ENCODE measurements at regions not wholly inside any gene's neighbourhood (a gene's known extent, or its start where the extent isn't known, plus 50 kb on each side); places are given as distances from the start of the nearest gene placed in this dataset.

GRCh38 chr1:208807446-208808127, 563.4 kb upstream of the PLXNA2 start:
- no peak for DNase-seq

- no peak for DNase-seq
These were observed 564.1 kb upstream of the PLXNA2 start for GRCh38 chr1:208808301-208808700.

- no peak for DNase-seq
These were observed 565.7 kb upstream of the PLXNA2 start for GRCh38 chr1:208809876-208810275.

- no peak for DNase-seq
These were observed 574.7 kb upstream of the PLXNA2 start for GRCh38 chr1:208818770-208819445.

- DNase-seq = no peak
These were observed 576.5 kb upstream of the PLXNA2 start for GRCh38 chr1:208820580-208821212.

GRCh38 chr1:208821939-208822338, 577.8 kb upstream of the PLXNA2 start:
- DNase-seq = no peak

GRCh38 chr1:208825300-208825699, 581.1 kb upstream of the PLXNA2 start:
- DNase-seq = no peak

GRCh38 chr1:208829595-208829994, 585.4 kb upstream of the PLXNA2 start:
- DNase-seq = no peak

GRCh38 chr1:208834381-208835096, 590.4 kb upstream of the PLXNA2 start:
- DNase-seq = no peak

- DNase-seq = no peak
These were observed 590.9 kb upstream of the PLXNA2 start for GRCh38 chr1:208835097-208835463.

GRCh38 chr1:208835781-208836180, 591.6 kb upstream of the PLXNA2 start:
- DNase-seq = no peak

GRCh38 chr1:208837242-208837641, 593.1 kb upstream of the PLXNA2 start:
- DNase-seq = no peak

GRCh38 chr1:208841436-208841835, 597.3 kb upstream of the PLXNA2 start:
- DNase-seq = no peak

GRCh38 chr1:208842451-208842850, 598.3 kb upstream of the PLXNA2 start:
- no peak for DNase-seq

- no peak for DNase-seq
These were observed 600.0 kb upstream of the PLXNA2 start for GRCh38 chr1:208844158-208844557.

GRCh38 chr1:208848854-208849253, 604.7 kb upstream of the PLXNA2 start:
- no peak for DNase-seq

- DNase-seq = no peak
These were observed 606.3 kb upstream of the PLXNA2 start for GRCh38 chr1:208850442-208850841.

GRCh38 chr1:208851366-208851765, 607.2 kb upstream of the PLXNA2 start:
- DNase-seq = no peak

- DNase-seq = no peak
These were observed 608.7 kb upstream of the PLXNA2 start for GRCh38 chr1:208852911-208853310.

- no peak for DNase-seq
These were observed 611.2 kb upstream of the PLXNA2 start for GRCh38 chr1:208855403-208855802.

- no peak for DNase-seq
These were observed 613.3 kb upstream of the PLXNA2 start for GRCh38 chr1:208857465-208857864.

- no peak for DNase-seq
These were observed 614.6 kb upstream of the PLXNA2 start for GRCh38 chr1:208858738-208859137.

- DNase-seq = no peak
These were observed 620.3 kb upstream of the PLXNA2 start for GRCh38 chr1:208864366-208864965.
